WTC11 (cell line): ENCODE measurements at regions not wholly inside any gene's neighbourhood (a gene's known extent, or its start where the extent isn't known, plus 50 kb on each side); places are given as distances from the start of the nearest gene placed in this dataset.

ENCODE experiments used
- ATAC-seq: fragments of 200-7000 bp; cut with Tn5 transposase; 2 replicates; pipeline ENCODE4 v1.10.0; 2021; ENCODE audit warnings: mild to moderate bottlenecking, moderate library complexity
- CTCF ChIA-PET: fragments of 300-600 bp; sonication (Branson Sonifier 250); formaldehyde crosslinking; loops from one replicate; lab custom pipeline; 2021; ENCODE audit warnings: antibody characterized with exemption; lab: Charles Lee
- POLR2A ChIA-PET: fragments of 350-600 bp; sonication (Branson Sonifier 250); formaldehyde crosslinking; loops from one replicate; lab custom pipeline; 2021; ENCODE audit warnings: antibody characterized with exemption; lab: Charles Lee
- DNase-seq: peaks from one replicate; pipeline ENCODE4 v3.0.0; 2021; ENCODE audit warnings: low spot score
- H3K27ac Mint-ChIP-seq: 2 replicates; pipeline ENCODE4 v1.8.0; 2021; ENCODE audit warnings: mixed read lengths
- H3K27me3 Mint-ChIP-seq: 2 replicates; pipeline ENCODE4 v1.8.0; 2021; ENCODE audit warnings: low read depth, mild to moderate bottlenecking, moderate library complexity, mixed read lengths
- H3K36me3 Mint-ChIP-seq: 2 replicates; pipeline ENCODE4 v1.8.0; 2021; ENCODE audit warnings: mixed read lengths
- H3K4me1 Mint-ChIP-seq: 2 replicates; pipeline ENCODE4 v1.8.0; 2022; ENCODE audit warnings: mixed read lengths
- H3K4me3 Mint-ChIP-seq: 2 replicates; pipeline ENCODE4 v1.8.0; 2021; ENCODE audit warnings: mild to moderate bottlenecking, moderate library complexity, mixed read lengths
- H3K9me3 Mint-ChIP-seq: 2 replicates; pipeline ENCODE4 v1.8.0; 2021; ENCODE audit warnings: mixed read lengths
- CREM ChIP-seq: sonication (generic); formaldehyde crosslinking; IDR thresholded peaks from 2 replicates; pipeline ENCODE4 v1.8.1; 2022; ENCODE audit warnings: mild to moderate bottlenecking, missing genetic modification reagents, moderate library complexity
- CTCF ChIP-seq: fragments of 200-600 bp; IDR thresholded peaks from 2 replicates; pipeline ENCODE4 v1.8.0; 2022; ENCODE audit warnings: antibody characterized with exemption
- E2F1 ChIP-seq: sonication (generic); formaldehyde crosslinking; IDR thresholded peaks from 2 replicates; pipeline ENCODE4 v1.8.0; 2022; ENCODE audit warnings: mild to moderate bottlenecking, missing genetic modification reagents
- ELF4 ChIP-seq: sonication (generic); formaldehyde crosslinking; IDR thresholded peaks from 2 replicates; pipeline ENCODE4 v1.8.1; 2022; ENCODE audit warnings: low read depth, mild to moderate bottlenecking, moderate library complexity, missing genetic modification reagents
- ESRRA ChIP-seq: sonication (generic); formaldehyde crosslinking; IDR thresholded peaks from 2 replicates; pipeline ENCODE4 v1.8.1; 2022; ENCODE audit warnings: mild to moderate bottlenecking, missing genetic modification reagents, borderline replicate concordance
- FOXJ3 ChIP-seq: sonication (generic); formaldehyde crosslinking; IDR thresholded peaks from 2 replicates; pipeline ENCODE4 v1.9.0; 2021; ENCODE audit warnings: missing genetic modification reagents, mild to moderate bottlenecking, borderline replicate concordance
- GRHL2 ChIP-seq: fragments of 250-450 bp; sonication (Bioruptor Pico); IDR thresholded peaks from 2 replicates; pipeline ENCODE4 v1.8.0; 2022; ENCODE audit warnings: mild to moderate bottlenecking, moderate library complexity; ENCODE audit not compliant: insufficient replicate concordance, severe bottlenecking
- NFE2L1 ChIP-seq: sonication (generic); formaldehyde crosslinking; IDR thresholded peaks from 2 replicates; pipeline ENCODE4 v1.8.1; 2023; ENCODE audit warnings: missing genetic modification reagents
- PREB ChIP-seq: sonication (generic); formaldehyde crosslinking; IDR thresholded peaks from 2 replicates; pipeline ENCODE4 v1.8.1; 2022; ENCODE audit warnings: mild to moderate bottlenecking, missing genetic modification reagents, moderate library complexity, borderline replicate concordance
- PRRX2 ChIP-seq: fragments of 250-450 bp; sonication (Bioruptor Pico); IDR thresholded peaks from 2 replicates; pipeline ENCODE4 v1.8.0; 2021; ENCODE audit warnings: mild to moderate bottlenecking
- RELA ChIP-seq: sonication (generic); formaldehyde crosslinking; IDR thresholded peaks from 2 replicates; pipeline ENCODE4 v1.8.1; 2022; ENCODE audit warnings: missing genetic modification reagents, mild to moderate bottlenecking, borderline replicate concordance
- SP1 ChIP-seq: sonication (generic); formaldehyde crosslinking; conservative IDR thresholded peaks from 2 replicates; pipeline ENCODE4 v1.8.1; 2022; ENCODE audit warnings: missing genetic modification reagents
- TP53 ChIP-seq: sonication (generic); formaldehyde crosslinking; IDR thresholded peaks from 2 replicates; pipeline ENCODE4 v1.8.1; 2023; ENCODE audit warnings: mild to moderate bottlenecking, missing genetic modification reagents
- USF1 ChIP-seq: sonication (generic); formaldehyde crosslinking; IDR thresholded peaks from 2 replicates; pipeline ENCODE4 v1.8.0; 2022; ENCODE audit warnings: mild to moderate bottlenecking, missing genetic modification reagents
- ZNF121 ChIP-seq: sonication (generic); formaldehyde crosslinking; IDR thresholded peaks from 2 replicates; pipeline ENCODE4 v1.8.0; 2023; ENCODE audit warnings: missing genetic modification reagents
- TF ChIP-seq, protein P1 (sequence below): sonication (generic); formaldehyde crosslinking; IDR thresholded peaks from 2 replicates; pipeline ENCODE4 v1.8.0; 2023; ENCODE audit warnings: missing genetic modification reagents, mild to moderate bottlenecking, borderline replicate concordance
- TF ChIP-seq, protein P2 (sequence below): sonication (generic); formaldehyde crosslinking; IDR thresholded peaks from 2 replicates; pipeline ENCODE4 v1.8.1; 2022; ENCODE audit warnings: low read depth, missing genetic modification reagents, borderline replicate concordance
- TF ChIP-seq, protein P3 (sequence below): sonication (generic); formaldehyde crosslinking; IDR thresholded peaks from 2 replicates; pipeline ENCODE4 v1.8.1; 2023; ENCODE audit warnings: mild to moderate bottlenecking, missing genetic modification reagents, moderate library complexity
- TF ChIP-seq, protein P4 (sequence below): sonication (generic); formaldehyde crosslinking; IDR thresholded peaks from 2 replicates; pipeline ENCODE4 v1.8.0; 2022; ENCODE audit warnings: mild to moderate bottlenecking, missing genetic modification reagents

DNA sequence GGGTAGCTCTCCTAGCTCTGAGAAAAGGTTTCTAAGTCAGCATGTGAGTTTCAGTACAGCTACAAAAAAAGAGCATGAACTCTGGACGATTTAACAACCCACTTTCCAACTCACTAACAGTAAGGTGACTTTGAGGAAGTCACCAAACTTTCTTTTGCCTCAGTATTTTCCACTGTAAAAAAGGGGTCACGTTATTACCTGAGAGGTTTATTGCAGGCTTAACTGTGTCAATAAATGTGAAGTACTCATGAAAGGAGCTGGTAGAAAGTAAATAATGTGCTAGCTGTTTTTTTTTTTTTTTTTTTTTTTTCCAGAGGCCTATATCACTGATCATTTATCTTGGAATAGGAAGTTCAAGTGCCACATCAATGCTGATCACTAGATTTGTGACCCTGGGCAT lies 89.3 kb downstream of the PLSCR2 start:
- POLR2A ChIA-PET: no interaction called here
- H3K4me3 Mint-ChIP-seq: no peak overlapping the region
- H3K27me3 Mint-ChIP-seq: no peaks in the 10 kb centered on the region
- ATAC-seq (no peak), DNase-seq (no peak)
- H3K27ac Mint-ChIP-seq: no peak overlapping the region
- H3K9me3 Mint-ChIP-seq: peaks cover 7% of the 10 kb centered on the region; the same call in 1 of the 2 replicates
- H3K36me3 Mint-ChIP-seq: no peaks in the 10 kb centered on the region
- CTCF ChIA-PET: no interaction called here
- TF ChIP-seq CTCF: no peak
- TF ChIP-seq, protein P1, sequence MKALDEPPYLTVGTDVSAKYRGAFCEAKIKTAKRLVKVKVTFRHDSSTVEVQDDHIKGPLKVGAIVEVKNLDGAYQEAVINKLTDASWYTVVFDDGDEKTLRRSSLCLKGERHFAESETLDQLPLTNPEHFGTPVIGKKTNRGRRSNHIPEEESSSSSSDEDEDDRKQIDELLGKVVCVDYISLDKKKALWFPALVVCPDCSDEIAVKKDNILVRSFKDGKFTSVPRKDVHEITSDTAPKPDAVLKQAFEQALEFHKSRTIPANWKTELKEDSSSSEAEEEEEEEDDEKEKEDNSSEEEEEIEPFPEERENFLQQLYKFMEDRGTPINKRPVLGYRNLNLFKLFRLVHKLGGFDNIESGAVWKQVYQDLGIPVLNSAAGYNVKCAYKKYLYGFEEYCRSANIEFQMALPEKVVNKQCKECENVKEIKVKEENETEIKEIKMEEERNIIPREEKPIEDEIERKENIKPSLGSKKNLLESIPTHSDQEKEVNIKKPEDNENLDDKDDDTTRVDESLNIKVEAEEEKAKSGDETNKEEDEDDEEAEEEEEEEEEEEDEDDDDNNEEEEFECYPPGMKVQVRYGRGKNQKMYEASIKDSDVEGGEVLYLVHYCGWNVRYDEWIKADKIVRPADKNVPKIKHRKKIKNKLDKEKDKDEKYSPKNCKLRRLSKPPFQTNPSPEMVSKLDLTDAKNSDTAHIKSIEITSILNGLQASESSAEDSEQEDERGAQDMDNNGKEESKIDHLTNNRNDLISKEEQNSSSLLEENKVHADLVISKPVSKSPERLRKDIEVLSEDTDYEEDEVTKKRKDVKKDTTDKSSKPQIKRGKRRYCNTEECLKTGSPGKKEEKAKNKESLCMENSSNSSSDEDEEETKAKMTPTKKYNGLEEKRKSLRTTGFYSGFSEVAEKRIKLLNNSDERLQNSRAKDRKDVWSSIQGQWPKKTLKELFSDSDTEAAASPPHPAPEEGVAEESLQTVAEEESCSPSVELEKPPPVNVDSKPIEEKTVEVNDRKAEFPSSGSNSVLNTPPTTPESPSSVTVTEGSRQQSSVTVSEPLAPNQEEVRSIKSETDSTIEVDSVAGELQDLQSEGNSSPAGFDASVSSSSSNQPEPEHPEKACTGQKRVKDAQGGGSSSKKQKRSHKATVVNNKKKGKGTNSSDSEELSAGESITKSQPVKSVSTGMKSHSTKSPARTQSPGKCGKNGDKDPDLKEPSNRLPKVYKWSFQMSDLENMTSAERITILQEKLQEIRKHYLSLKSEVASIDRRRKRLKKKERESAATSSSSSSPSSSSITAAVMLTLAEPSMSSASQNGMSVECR (CRISPR knock-in tag): no peak
- no peak for TF ChIP-seq E2F1 (CRISPR knock-in tag)
- TF ChIP-seq, protein P2, sequence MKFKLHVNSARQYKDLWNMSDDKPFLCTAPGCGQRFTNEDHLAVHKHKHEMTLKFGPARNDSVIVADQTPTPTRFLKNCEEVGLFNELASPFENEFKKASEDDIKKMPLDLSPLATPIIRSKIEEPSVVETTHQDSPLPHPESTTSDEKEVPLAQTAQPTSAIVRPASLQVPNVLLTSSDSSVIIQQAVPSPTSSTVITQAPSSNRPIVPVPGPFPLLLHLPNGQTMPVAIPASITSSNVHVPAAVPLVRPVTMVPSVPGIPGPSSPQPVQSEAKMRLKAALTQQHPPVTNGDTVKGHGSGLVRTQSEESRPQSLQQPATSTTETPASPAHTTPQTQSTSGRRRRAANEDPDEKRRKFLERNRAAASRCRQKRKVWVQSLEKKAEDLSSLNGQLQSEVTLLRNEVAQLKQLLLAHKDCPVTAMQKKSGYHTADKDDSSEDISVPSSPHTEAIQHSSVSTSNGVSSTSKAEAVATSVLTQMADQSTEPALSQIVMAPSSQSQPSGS (CRISPR knock-in tag): no peak
- no peak for TF ChIP-seq PREB (CRISPR knock-in tag)
- no peak for TF ChIP-seq NFE2L1 (CRISPR knock-in tag)
- TF ChIP-seq, protein P3, sequence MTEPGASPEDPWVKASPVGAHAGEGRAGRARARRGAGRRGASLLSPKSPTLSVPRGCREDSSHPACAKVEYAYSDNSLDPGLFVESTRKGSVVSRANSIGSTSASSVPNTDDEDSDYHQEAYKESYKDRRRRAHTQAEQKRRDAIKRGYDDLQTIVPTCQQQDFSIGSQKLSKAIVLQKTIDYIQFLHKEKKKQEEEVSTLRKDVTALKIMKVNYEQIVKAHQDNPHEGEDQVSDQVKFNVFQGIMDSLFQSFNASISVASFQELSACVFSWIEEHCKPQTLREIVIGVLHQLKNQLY (CRISPR knock-in tag): no peak
- no peak for TF ChIP-seq SP1 (CRISPR knock-in tag)
- TF ChIP-seq USF1 (CRISPR knock-in tag): no peak
- no peak for TF ChIP-seq GRHL2
- TF ChIP-seq CREM (CRISPR knock-in tag): no peak
- TF ChIP-seq ELF4 (CRISPR knock-in tag): no peak
- no peak for TF ChIP-seq ZNF121 (CRISPR knock-in tag)
- TF ChIP-seq RELA (CRISPR knock-in tag): no peak
- no peak for TF ChIP-seq ESRRA (CRISPR knock-in tag)
- TF ChIP-seq, protein P4, sequence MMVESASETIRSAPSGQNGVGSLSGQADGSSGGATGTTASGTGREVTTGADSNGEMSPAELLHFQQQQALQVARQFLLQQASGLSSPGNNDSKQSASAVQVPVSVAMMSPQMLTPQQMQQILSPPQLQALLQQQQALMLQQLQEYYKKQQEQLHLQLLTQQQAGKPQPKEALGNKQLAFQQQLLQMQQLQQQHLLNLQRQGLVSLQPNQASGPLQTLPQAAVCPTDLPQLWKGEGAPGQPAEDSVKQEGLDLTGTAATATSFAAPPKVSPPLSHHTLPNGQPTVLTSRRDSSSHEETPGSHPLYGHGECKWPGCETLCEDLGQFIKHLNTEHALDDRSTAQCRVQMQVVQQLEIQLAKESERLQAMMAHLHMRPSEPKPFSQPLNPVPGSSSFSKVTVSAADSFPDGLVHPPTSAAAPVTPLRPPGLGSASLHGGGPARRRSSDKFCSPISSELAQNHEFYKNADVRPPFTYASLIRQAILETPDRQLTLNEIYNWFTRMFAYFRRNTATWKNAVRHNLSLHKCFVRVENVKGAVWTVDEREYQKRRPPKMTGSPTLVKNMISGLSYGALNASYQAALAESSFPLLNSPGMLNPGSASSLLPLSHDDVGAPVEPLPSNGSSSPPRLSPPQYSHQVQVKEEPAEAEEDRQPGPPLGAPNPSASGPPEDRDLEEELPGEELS (CRISPR knock-in tag): no peak
- no peak for TF ChIP-seq PRRX2 (CRISPR knock-in tag)
- TF ChIP-seq FOXJ3 (CRISPR knock-in tag): no peak
- no peak for TF ChIP-seq TP53 (CRISPR knock-in tag)
- peaks cover 21% of the 10 kb centered on the region for H3K4me1 Mint-ChIP-seq
